ENCODE measurements at regions not wholly inside any gene's neighbourhood (a gene's known extent, or its start where the extent isn't known, plus 50 kb on each side); places are given as distances from the start of the nearest gene placed in this dataset.

- H3K9me3 ChIP-seq (replicated peaks in 1 of 3) = no peaks in the 10 kb centered on the region
- WGBS, 4 donors = 49 to 57% (median 52%) methylated on average over 15 to 22 of the region's 22 CpGs
- H3K27me3 ChIP-seq = peaks cover 43% of the 10 kb centered on the region
Measured at GRCh38 chr22:49705216-49705971, 122.3 kb downstream of the BRD1 start.

GRCh38 chr22:49704345-49705215 lies 123.1 kb downstream of the BRD1 start:
- no peak for DNase-seq
- Histone ChIP-seq H3K4me3 (no peak overlapping the region), H3K9me3 (replicated peaks in 1 of 3) (no peaks in the 10 kb centered on the region), H3K27ac (no peak overlapping the region), H3K36me3 (replicated peaks in 1 of 2) (no peaks in the 10 kb centered on the region), H3K27me3 (peaks cover 43% of the 10 kb centered on the region), H3K4me1 (replicated peaks in 1 of 2) (no peaks in the 10 kb centered on the region)
- intact Hi-C loops (cut with DNase I) = no loop called here
- WGBS, 4 donors = 27 to 47% (median 44%) methylated on average over 15 to 39 of the region's 39 CpGs
- TF ChIP-seq POLR2A (IDR thresholded peaks at IDR 0.05) = no peak
- no peak for TF ChIP-seq CTCF (IDR thresholded peaks at IDR 0.05)

More at GRCh38 chr22:49705216-49705971, 122.3 kb downstream of the BRD1 start:
- intact Hi-C loops (cut with DNase I) = no loop called here
- DNase-seq = no peak
- Histone ChIP-seq H3K4me3 (no peak overlapping the region), H3K27ac (no peak overlapping the region), H3K4me1 (replicated peaks in 1 of 2) (no peaks in the 10 kb centered on the region), H3K36me3 (replicated peaks in 1 of 2) (no peaks in the 10 kb centered on the region)
- TF ChIP-seq POLR2A (IDR thresholded peaks at IDR 0.05) = no peak
- TF ChIP-seq CTCF (IDR thresholded peaks at IDR 0.05) = no peak

GRCh38 chr22:49703990-49704344 lies 123.7 kb downstream of the BRD1 start:
- peaks cover 43% of the 10 kb centered on the region for H3K27me3 ChIP-seq
- H3K4me1 ChIP-seq (replicated peaks in 1 of 2) = no peaks in the 10 kb centered on the region
- H3K36me3 ChIP-seq (replicated peaks in 1 of 2) = no peaks in the 10 kb centered on the region
- H3K9me3 ChIP-seq (replicated peaks in 1 of 3) = no peaks in the 10 kb centered on the region
- no peak for TF ChIP-seq POLR2A (IDR thresholded peaks at IDR 0.05)
- no peak for TF ChIP-seq CTCF (IDR thresholded peaks at IDR 0.05)
- WGBS, 4 donors = 32 to 61% (median 51%) methylated on average over 7 to 10 of the region's 10 CpGs
- DNase-seq = peak in 1 of 7 donors; percentile 1
- H3K27ac ChIP-seq = no peak overlapping the region
- H3K4me3 ChIP-seq = no peak overlapping the region
- intact Hi-C loops (cut with DNase I) = no loop called here

GRCh38 chr22:49703505-49703904 lies 124.2 kb downstream of the BRD1 start:
- intact Hi-C loops (cut with DNase I) = no loop called here
- DNase-seq = no peak
- TF ChIP-seq CTCF (IDR thresholded peaks at IDR 0.05) = no peak
- TF ChIP-seq POLR2A (IDR thresholded peaks at IDR 0.05) = no peak
- no peaks in the 10 kb centered on the region for H3K36me3 ChIP-seq (replicated peaks in 1 of 2)
- WGBS, 4 donors = 40 to 53% (median 49%) methylated on average over 14 to 15 of the region's 15 CpGs
- no peaks in the 10 kb centered on the region for H3K4me1 ChIP-seq (replicated peaks in 1 of 2)
- H3K27ac ChIP-seq = no peak overlapping the region
- no peaks in the 10 kb centered on the region for H3K9me3 ChIP-seq (replicated peaks in 1 of 3)
- H3K4me3 ChIP-seq = no peak overlapping the region
- H3K27me3 ChIP-seq = peaks cover 43% of the 10 kb centered on the region

Data from adrenal gland (tissue), 9 donors.